Stomach (tissue), 4 donors: ENCODE measurements at regions not wholly inside any gene's neighbourhood (a gene's known extent, or its start where the extent isn't known, plus 50 kb on each side); places are given as distances from the start of the nearest gene placed in this dataset.

ENCODE experiments used
- CTCF ChIP-seq, 7 experiments: fragments of 450-650 bp in 4 of 7; fragments of 200-600 bp in 3 of 7; sonication (generic) in 3 of 7; IDR thresholded peaks; one replicate each; pipeline ENCODE4 v1.5.1; 2016 to 2019; ENCODE audit warnings: antibody characterized with exemption in 7 of 7, control low read depth in 2 of 7, mild to moderate bottlenecking in 1 of 7
- POLR2A ChIP-seq, 4 donors: fragments of 450-650 bp; IDR thresholded peaks; one replicate each; pipeline ENCODE4 v1.6.1; 2016; ENCODE audit warnings: antibody characterized with exemption in 4 of 4, control low read depth in 2 of 4, mild to moderate bottlenecking in 1 of 4, moderate library complexity in 1 of 4
- POLR2AphosphoS5 ChIP-seq, 3 donors: sonication (generic); formaldehyde crosslinking; IDR thresholded peaks; one replicate each; pipeline ENCODE4 v1.6.1; 2016; ENCODE audit warnings: antibody characterized with exemption in 3 of 3

- TF ChIP-seq CTCF (IDR thresholded peaks at IDR 0.05) = no peak
- no peak for TF ChIP-seq POLR2A (IDR thresholded peaks at IDR 0.05)
- TF ChIP-seq POLR2AphosphoS5 (IDR thresholded peaks at IDR 0.05) = no peak
Observed at GRCh38 chr14:98606816-98607215, 665.2 kb downstream of the BCL11B start.
